HG02678 (cell line): ENCODE measurements at regions not wholly inside any gene's neighbourhood (a gene's known extent, or its start where the extent isn't known, plus 50 kb on each side); places are given as distances from the start of the nearest gene placed in this dataset.
"Not testable (repeated sequence)": the region's sequence is repeated elsewhere in the genome, so short reads cannot be mapped to it uniquely, and the experiment has no call there.

Source experiments
- ATAC-seq: cut with Tn5 transposase; IDR thresholded peaks from one replicate; pipeline ENCODE4 v1.9.1; 2021; ENCODE audit warnings: mild to moderate bottlenecking, moderate library complexity; ENCODE audit not compliant: unreplicated experiment

GRCh38 chr6:85111481-85112011, 338.3 kb upstream of the NT5E start:
- ATAC-seq = no peak

GRCh38 chr6:85110943-85111342, 338.9 kb upstream of the NT5E start:
- ATAC-seq = no peak

DNA sequence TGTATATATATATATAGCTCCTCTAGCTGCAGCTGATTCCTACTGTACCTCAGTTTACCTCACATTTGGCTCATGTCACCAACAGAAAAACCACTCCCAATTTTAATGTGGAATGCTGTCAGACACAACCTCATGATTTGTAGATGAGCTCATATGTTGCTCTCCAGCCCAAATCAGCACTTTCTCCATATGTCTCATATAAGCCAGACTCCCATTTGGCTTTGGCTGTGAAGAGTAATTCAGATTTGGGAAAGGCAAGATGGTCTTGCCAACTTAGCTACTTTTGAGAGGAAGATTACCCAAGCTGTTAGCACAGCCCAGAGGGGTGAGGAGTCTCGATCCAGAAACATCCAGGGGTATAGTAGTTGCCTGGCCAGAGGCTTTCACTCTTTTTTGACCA, 342.2 kb upstream of the NT5E start:
- no peak for ATAC-seq

- no peak for ATAC-seq
Measured at GRCh38 chr6:85096976-85097375, 332.6 kb upstream of the TBX18 start.

DNA sequence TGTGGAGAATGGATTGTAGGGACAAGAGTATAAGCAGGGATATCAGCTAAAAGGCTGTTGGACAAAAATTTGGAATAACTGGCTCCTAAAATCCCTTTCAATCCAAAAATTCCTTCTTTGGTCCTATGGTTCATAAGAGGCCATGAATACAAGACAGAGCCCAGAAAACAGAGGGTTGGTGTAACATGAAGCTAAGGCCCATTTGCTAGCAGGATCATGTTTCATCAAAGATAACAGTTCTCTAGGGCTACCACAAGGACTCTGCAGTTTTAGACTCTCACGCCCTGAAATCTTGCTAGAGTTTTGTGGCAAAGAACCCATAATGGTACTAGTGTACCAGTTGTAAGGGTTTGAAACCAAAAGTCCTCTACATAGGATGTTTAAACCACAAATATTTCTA, 327.8 kb upstream of the TBX18 start:
- ATAC-seq = no peak

DNA sequence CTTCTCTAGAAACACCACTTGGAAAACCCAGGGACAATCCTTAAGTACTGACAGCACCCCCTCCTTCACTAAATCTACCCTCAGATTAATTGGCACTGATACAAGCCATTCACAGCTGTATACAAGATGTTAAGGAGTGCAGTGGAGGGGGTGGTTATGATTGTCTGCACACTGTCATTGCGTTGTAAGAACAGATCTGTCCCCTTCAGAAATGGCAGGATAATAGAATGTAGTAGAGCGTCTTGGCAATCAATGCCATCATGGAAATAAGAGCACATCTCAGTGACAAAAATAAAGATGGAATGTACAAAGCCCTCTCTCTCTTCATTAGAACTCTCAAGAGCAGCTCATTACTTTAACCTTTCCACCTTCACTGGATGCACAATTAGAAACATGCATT, 324.9 kb upstream of the TBX18 start:
- no peak for ATAC-seq

GRCh38 chr6:85085875-85086274, 321.5 kb upstream of the TBX18 start:
- ATAC-seq = no peak

GRCh38 chr6:85081102-85081501, 316.7 kb upstream of the TBX18 start:
- ATAC-seq = no peak

DNA sequence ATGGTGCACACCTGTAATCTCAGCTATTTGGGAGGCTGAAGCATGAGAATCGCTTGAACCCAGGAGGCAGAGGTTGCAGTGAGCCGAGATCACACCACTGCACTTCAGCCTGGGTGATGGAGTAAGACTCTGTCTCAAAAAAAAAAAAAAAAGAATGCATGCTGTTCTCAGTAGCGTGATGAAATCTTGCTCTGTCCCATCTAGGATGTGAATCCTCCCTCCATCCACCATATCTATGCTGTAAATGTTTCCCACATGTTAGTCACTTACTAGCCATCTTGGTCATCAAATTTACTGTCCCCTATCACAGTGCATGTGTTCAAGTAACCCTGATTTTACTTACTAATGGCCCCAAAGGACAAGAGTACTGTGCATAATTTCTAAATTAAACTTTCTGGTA, 315.4 kb upstream of the TBX18 start:
- ATAC-seq = no peak

GRCh38 chr6:85078058-85078457, 313.7 kb upstream of the TBX18 start:
- ATAC-seq = no peak

DNA sequence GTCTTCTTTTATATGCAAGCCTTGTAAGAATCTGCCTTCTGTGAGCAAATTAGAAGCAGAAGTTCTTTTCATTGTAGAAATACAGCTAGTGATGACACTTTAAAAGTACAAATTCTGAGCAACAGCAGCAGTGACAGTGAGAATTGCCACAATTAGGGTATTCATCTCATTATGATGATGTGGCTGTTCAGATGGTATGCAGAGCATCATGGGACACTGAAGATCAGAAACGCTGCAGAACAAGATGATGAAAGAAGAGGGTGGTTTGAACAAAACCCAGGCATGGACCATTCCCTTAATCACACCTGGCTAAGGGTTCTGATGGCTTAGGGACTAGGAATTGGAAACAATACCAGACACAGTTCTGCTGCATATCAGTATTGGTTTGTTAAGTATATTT, 312.7 kb upstream of the TBX18 start:
- no peak for ATAC-seq

DNA sequence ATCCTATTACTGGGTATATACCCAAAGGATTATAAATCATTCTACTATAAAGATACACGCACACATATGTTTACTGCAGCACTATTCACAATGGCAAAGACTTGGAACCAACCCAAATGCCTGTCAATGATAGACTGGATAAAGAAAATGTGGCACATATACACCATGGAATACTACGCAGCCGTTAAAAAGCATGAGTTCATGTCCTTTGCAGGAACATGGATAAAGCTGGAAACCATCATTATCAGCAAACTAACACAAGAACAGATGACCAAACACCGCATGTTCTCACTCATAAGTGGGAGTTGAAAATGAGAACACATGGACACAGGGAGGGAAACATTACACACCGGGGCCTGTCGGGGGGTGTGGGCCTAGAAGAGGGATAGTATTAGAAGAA, 307.4 kb upstream of the TBX18 start:
- ATAC-seq = not testable (repeated sequence)

DNA sequence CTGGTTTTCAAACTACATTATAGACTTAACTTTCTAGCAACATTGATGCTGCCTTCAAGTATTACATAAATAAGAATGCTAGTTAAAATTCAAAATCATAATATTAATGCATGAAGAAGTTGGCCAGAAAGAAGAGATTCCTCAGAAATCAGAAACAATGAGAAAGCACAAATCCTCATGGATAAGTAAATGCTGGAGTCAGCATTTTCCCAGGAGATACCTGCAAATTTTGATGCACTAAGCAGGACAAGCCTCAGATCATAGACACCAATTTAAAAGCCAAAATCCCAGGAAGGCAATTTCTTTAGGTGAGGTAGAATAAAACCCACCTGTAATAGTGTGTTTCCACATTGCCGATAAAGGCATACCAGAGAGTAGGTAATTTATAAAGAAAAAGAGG, 305.2 kb upstream of the TBX18 start:
- no peak for ATAC-seq

GRCh38 chr6:85068221-85068620, 303.8 kb upstream of the TBX18 start:
- ATAC-seq = no peak

- ATAC-seq = no peak
Measured at GRCh38 chr6:85066266-85066665, 301.9 kb upstream of the TBX18 start.

GRCh38 chr6:85065831-85066230, 301.4 kb upstream of the TBX18 start:
- no peak for ATAC-seq

DNA sequence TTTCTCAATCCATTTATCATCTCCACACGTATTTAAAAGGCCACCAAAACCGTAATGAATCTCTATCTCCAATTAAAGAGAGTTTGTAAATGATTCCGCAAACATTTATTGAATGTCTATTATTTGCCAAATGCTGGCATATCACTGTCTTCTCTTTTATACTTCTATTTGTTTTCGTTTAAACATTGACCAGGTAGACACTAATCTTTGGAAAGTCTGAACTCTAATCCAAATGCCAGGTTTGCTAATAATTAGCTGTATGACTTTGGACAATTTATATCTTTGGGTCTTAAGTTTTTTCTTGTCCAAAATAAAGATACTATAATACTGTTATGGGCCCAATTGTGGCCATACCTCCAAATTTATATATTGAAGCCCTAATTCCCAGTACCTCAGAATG, 299.2 kb upstream of the TBX18 start:
- ATAC-seq = no peak

GRCh38 chr6:85062884-85063283, 298.5 kb upstream of the TBX18 start:
- ATAC-seq = no peak

DNA sequence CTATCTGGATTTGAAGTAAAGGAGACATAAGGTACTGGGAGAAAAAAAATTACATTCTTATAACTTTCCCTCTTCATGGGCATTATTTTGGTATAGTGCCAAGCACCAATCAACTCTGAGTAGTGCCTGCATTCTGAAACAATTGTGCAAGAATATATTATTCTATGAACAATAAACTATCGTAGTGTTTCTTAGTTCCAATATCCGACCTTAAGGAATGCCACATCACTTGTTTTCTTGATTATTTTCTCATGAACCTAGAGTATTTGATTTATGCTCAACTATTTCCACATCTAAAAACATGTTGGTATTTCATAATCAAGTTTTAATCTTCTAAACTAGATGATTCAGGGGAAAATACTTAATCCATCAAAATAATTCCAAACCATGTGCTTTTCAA, 294.4 kb upstream of the TBX18 start:
- no peak for ATAC-seq

GRCh38 chr6:85050149-85050548, 285.8 kb upstream of the TBX18 start:
- ATAC-seq = no peak

- no peak for ATAC-seq
Measured at GRCh38 chr6:85049282-85049681, 284.9 kb upstream of the TBX18 start.

DNA sequence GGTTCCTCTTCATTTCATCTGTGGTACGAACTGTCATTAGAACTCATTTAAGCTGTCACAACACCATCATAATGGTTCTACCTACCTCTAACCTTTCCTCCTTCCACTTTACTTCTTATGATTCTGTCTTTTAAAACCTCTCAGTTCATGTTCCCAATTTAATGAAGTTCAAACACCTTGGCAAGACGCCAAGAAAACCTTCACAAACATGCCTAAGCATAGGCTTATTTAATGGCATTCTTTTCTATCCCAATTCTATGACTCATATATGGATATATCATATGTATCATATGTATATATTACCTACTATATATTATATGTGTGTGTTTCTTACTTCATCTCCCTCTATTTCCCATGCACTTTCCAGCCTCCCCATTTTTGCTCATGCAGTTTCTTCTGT, 283.4 kb upstream of the TBX18 start:
- ATAC-seq = no peak

DNA sequence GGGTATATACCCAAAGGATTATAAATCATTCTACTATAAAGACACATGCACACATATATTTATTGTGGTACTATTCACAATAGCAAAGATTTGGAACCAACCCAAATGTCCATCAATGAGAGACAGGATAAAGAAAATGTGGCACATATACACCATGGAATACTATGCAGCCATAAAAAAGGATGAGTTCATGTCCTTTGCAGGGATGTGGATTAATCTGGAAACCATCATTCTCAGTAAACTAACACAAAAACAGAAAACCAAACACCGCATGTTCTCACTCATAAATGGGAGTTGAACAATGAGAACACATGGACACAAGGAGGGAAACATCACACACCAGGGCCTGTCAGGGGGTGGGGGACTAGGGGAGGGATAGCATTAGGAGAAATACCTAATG, 281.4 kb upstream of the TBX18 start:
- ATAC-seq = not testable (repeated sequence)

GRCh38 chr6:85044361-85044760, 280.0 kb upstream of the TBX18 start:
- ATAC-seq = no peak
